ENCODE measurements at regions not wholly inside any gene's neighbourhood (a gene's known extent, or its start where the extent isn't known, plus 50 kb on each side); places are given as distances from the start of the nearest gene placed in this dataset.
"Not testable (repeated sequence)": the region's sequence is repeated elsewhere in the genome, so short reads cannot be mapped to it uniquely, and the experiment has no call there.

- DNase-seq (ENCODE audit: low read depth): no peak
Observed at GRCh38 chr2:59875836-59876235, 677.6 kb downstream of the BCL11A start.

DNA sequence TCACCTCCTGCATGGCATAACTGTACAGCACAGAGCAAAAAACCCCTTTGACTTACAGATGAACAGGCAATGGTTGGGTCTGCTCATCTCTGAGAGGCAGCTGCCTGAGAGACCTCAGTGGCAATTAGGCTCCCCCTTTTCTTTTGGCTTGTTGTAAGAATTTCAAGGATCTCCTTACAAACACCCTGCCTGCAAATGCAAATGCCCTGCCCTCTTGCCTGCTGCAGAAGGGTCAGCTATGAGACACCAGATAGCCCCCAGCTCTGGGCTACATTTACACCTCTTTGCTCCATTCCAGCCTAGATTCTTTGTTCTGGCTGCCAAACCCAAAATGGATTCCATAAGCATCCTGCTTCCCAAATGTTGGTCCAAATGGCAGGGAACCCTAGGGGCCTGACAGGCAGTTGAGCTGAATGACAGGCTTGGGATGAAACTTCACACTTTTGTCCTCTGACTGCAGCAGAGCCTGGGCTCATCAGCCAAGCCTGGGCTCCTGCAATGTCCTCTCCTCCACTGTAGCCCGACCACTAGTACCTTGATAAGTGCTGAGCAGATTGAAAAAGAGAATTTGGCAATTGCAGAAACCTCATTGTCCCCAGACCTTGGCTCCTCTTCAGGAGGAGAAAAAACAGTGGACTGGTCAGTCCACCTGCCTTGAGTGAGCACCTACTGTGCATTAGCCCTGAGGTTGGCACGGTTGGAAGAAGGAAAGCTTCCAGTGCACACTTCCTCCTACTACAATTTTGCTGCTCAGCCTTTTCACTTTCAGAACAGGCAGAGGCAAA lies 678.3 kb downstream of the BCL11A start:
- DNase-seq (ENCODE audit: low read depth): no peak

DNA sequence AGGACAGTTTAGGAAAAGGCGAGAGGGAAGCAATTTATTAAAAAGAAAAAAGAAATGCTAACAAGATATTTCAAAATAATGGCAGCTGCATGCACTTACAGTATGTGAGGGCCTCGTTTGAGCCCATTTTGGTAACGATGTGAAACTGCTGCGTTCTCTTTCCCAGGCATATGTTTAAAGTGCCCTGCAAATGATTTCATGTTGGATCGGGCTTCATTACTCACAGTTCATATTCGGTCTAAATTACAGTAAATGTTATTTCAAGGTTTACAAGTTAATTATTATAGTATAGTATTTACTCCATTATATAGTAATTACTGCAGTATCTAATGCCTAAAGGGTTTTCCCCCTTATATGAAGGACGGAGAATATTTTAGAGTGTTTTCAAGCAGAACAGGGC lies 679.1 kb downstream of the BCL11A start:
- no peak for DNase-seq (ENCODE audit: low read depth)

- DNase-seq (ENCODE audit: low read depth): no peak
Observed at GRCh38 chr2:59871830-59872229, 681.6 kb downstream of the BCL11A start.

DNA sequence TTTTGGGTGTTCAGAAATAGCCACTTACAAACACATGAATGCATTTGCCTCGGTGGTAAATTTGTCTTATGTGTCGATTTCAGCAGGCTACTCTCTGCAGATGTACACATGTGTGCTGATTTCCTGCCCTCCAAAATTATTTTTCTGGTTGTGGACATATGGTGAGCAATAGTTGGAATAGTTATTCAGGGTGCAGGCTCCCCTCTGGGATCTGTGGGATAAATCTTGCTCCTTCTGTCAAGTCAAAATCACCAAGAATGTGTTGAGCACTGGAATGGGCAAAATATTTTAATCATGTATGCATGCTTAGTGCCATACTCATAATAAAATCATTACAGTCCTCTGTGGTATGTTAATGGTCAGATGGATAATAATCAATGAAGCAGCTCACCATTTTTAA lies 684.5 kb downstream of the BCL11A start:
- DNase-seq (ENCODE audit: low read depth): no peak

DNA sequence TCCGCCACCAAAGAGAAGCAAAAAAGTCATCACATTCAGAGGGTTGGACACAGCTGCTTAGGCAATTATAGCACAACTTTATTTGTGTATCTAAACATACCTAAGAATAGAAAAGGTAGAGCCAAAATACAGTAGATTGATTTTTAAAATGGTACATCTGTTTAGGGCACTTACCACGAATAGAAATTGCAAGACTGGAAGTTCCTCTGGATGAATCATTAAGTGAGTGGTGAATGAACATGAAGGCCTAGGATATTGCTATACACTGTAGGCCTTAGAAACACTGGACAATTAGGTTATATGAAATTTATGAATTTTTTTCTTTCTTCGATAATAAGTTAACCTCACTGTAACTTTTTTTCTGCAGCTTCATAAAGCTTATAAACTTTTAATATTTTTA lies 687.0 kb downstream of the BCL11A start:
- no peak for DNase-seq (ENCODE audit: low read depth)

DNA sequence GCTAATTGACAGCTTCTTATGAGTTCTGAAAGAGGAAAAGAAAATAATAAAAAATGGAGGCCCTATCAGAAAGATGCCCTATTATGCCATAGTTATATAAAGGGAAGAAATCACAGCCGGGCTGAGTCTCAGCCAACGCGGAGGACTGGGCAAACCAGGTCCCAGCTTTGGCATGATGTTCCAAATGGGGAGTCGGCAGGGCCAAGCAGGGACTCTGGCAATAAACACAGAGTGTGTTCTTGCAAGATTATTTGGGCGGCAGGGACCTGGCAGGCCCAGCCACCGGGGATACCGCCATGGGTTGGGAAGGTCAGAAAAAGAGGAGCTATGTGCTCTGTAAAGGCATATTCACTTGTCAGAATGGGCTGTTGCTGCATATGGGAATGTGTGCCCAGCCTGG lies 694.9 kb downstream of the BCL11A start:
- DNase-seq (ENCODE audit: low read depth): no peak

DNA sequence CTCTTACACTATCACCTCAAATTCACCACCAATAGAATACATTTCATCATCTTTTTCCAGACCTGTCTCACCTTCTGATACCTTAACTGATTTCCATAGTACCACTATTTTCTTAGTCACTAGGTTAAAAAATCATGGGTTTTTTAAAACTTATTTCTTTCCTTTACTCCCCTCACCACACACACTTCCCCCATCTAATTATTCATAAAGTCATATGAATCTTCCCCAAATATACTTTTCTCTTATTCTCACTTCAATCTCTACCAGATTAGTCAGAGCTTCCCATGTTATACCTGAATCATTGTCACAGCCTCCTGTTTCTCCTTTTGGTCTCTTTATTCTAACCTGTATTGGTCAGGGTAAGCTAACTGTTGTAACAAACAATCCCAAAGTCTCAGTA lies 696.3 kb downstream of the BCL11A start:
- no peak for DNase-seq (ENCODE audit: low read depth)

- DNase-seq (ENCODE audit: low read depth): no peak
Observed at GRCh38 chr2:59856391-59856790, 697.1 kb downstream of the BCL11A start.

- DNase-seq (ENCODE audit: low read depth): no peak
Observed at GRCh38 chr2:59853032-59853431, 700.4 kb downstream of the BCL11A start.

DNA sequence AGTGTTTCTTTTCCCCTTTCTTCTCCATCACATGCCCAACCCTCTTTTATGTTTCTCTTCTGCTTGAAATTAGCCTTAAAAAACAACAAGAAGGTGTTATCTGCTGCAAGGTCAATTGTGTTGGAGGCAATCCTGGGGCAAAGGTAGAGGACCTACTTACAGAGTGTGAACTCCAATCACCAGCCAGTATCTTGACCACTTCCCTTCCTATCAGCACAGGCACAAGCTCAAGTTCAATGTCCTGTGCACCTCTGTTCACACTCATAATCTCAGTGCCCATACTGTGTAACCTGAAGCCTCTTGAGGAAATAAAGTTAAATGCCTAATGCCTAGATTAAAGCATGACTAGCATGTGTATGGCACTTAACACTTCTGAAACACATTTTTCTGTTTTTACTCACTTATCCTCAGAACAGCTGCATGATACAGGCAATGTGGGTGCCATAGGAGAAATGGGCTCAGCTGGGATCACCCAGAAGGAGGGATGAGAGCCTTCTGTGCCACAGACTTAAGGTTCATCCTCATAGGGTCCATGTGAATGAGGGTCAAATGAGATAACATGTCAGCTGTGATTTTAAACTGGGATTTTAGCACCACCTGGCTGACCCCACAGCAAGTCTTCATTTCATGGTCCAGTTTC lies 701.5 kb downstream of the BCL11A start:
- no peak for DNase-seq (ENCODE audit: low read depth)

DNA sequence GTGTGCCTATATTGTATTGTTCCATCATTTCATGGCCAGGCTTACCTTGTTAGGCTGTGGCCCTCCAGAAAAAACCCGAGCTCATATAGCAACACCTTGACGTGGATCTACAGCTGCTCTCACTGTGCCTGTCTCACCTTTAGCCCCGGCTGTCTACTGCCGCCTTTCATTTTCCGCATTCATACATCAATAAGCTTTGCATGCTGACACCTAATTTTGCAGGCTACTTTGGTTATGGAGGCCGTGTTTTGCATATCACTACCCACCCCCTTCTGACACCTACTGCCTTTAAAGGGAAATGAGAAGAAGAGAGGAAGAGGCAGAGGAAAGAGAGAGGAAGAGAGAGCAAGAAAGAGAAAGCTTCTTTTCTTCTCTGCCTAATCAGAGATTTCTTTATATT lies 702.9 kb downstream of the BCL11A start:
- no peak for DNase-seq (ENCODE audit: low read depth)

DNA sequence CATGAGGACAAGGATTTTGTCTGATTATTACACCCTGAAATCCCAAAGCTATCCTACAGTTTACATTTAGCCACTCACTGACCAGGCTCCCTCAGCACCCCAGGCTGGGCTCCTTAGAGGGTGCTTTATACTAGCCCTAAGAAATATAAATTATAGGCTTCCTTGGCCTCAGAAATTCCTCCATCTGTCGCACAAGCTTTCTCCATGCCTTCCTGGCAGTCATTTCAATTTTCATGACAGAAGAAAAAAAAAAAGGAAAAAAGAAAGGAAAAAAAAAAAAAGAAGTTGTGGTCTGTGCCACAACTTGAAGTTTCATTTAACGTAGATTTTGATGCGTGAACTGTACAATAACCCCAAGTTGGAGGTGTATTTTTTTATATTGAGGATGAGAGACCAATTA lies 719.5 kb downstream of the BCL11A start:
- DNase-seq (ENCODE audit: low read depth): no peak

- no peak for DNase-seq (ENCODE audit: low read depth)
Observed at GRCh38 chr2:59830601-59831000, 722.9 kb downstream of the BCL11A start.

- DNase-seq (ENCODE audit: low read depth): no peak
Observed at GRCh38 chr2:59827677-59828076, 725.8 kb downstream of the BCL11A start.

GRCh38 chr2:59826177-59826576 lies 727.3 kb downstream of the BCL11A start:
- DNase-seq (ENCODE audit: low read depth): no peak

DNA sequence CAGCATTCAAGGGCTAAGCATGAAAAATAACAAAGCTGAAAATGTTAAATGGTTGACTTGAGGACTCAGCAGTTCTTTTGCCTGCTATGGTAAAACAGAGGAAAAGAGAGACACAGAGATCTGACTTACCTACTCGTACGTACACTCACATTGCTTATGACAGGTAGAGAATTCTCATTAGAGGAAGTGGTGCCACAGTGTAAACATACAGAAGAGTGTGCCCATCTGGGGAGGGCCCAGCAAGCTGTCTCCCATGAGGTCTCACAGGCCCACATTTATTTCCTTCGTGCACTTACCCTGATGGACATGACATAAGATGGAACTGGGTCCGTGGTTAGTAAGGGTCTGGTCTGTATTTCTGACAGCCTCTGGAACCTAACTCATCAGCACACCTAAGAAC lies 729.1 kb downstream of the BCL11A start:
- DNase-seq (ENCODE audit: low read depth): no peak

GRCh38 chr2:59816075-59816474 lies 737.4 kb downstream of the BCL11A start:
- DNase-seq (ENCODE audit: low read depth): no peak

DNA sequence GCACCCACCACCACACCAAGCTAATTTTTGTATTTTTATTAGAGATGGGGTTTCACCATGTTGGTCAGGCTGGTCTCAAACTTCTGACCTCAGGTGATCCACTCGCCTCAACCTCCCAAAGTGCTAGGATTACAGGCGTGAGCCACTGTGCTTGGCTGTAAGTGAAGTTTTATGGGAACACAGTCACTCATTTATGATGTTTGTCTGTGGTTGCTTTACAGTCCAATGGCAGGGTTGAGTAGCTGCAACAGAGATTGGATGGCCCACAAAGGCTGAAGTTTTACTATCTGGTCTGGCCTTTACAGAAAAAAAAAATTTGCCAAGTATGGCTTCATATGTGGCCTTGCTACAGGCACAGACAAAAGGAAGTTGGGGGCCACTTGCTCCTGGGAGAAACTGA lies 743.2 kb downstream of the BCL11A start:
- DNase-seq (ENCODE audit: low read depth): not testable (repeated sequence)

- DNase-seq (ENCODE audit: low read depth): no peak
Observed at GRCh38 chr2:59806486-59806885, 747.0 kb downstream of the BCL11A start.

DNA sequence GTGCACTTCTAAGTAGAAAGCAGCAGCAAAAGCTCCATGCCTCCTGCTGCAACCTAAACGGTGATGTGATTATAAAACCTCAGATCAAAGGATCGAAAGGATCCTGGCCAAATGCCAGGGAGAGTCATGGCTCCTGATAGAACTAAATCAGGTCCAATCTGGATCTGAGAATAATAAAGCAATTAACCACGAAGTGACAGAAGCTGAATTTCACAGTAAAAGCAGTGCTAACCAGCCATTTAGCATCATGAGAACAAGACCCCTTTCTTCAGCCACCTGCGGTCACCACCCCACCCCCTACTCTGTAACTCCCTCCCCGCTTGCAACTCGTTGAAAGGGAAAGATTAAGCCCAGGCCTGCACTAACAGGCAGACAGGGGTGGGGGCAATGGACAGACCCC lies 748.7 kb downstream of the BCL11A start:
- DNase-seq (ENCODE audit: low read depth): no peak

- DNase-seq (ENCODE audit: low read depth): no peak
Observed at GRCh38 chr2:59803586-59803985, 749.9 kb downstream of the BCL11A start.

DNA sequence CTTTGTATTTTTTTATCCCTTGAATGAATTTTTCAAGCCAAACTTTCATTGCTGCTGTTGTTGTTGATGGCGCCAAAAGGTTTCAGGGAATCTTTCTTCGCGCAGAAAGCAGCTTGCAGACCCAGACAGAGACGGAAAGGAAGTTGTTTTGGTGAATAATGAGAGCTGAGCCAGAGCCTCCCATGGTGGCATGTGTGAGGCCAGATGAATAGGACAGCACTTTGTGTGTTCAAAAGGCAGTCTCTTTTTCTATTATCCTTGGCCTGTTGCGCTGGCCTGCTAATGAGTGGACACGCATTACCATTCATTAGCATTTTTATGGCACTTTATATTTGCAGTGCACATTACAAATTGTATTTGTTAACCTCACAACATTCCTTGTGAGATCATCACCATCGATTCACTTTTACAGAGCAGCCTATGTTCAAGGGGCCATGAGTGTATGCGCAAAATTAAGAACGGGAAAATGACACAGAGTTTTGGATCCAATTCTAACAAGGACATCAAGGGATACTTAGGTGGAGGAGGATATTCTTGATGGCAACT lies 754.7 kb downstream of the BCL11A start:
- DNase-seq (ENCODE audit: low read depth): no peak
